Activated T-helper 1 cell treated with Interleukin-2 at 50 U/mL for 16 hours (primary cell): ENCODE measurements at regions not wholly inside any gene's neighbourhood (a gene's known extent, or its start where the extent isn't known, plus 50 kb on each side); places are given as distances from the start of the nearest gene placed in this dataset.

Source experiments
- DNase-seq: peaks from one replicate; pipeline ENCODE4 v3.0.0-alpha.2; 2020; ENCODE audit warnings: low read depth

GRCh38 chr1:221069986-221070385, 190.7 kb downstream of the HLX start:
- no peak for DNase-seq

DNA sequence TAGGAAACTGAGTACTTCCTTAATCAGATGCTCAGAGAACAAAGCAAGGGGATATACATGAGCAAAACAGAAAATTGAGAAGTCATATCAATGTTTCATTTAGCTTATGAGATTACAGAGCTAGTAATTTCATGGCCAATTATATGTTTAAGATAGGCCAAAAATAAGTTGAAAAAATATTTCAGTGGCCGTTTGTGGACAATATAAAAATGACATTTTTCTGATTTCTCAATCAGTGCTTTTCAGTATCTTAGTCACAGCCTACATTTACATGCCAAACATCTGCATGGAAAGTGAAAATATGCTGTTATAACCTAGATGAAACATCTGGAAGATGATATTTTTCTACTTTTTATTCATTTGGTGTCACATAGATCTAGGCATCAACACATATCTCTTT, 192.5 kb downstream of the HLX start:
- no peak for DNase-seq

DNA sequence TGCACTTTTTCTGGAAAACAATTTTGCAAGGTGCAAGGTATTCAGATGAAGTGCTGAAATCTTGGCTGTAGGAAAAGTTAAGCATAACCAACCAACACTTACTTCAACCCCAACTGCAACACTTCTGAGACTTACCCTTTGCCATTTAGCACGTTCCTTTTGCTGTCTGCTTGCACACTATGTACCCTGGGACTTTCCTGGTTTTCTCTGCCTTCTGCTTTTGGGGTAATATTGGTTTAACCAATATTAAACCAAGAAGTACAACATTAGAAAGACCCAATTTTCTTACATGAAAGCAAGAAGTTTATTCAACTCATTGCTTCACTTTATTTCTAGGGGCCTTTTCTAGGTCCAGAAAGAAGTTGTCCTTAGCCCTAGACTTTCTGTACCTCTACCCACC, 193.0 kb downstream of the HLX start:
- DNase-seq, result no peak

DNA sequence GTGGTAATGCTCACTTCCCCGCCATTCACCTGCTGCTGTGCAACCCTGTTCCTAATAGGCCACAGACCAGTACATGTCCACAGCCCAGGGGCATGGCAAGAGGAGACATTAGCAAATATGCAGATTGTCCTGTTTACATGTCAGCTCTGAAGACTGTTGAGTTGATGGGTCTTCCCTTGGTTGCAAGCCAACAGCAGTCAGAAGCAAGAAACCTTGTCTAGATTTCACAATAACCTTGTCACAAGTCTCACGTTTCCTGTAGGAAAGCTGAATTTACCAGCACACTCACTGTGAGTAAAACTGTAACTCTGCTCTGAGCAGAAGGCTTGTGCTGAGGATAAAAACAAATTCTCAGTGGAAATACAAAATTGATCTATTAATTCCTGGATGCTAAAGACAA, 195.1 kb downstream of the HLX start:
- DNase-seq, result no peak

- DNase-seq, result no peak
These were observed 196.7 kb downstream of the HLX start for GRCh38 chr1:221075911-221076310.

GRCh38 chr1:221076391-221076811, 197.2 kb downstream of the HLX start:
- DNase-seq, result no peak

GRCh38 chr1:221078260-221078965, 199.2 kb downstream of the HLX start:
- DNase-seq, result no peak

GRCh38 chr1:221083902-221084301, 204.7 kb downstream of the HLX start:
- no peak for DNase-seq

DNA sequence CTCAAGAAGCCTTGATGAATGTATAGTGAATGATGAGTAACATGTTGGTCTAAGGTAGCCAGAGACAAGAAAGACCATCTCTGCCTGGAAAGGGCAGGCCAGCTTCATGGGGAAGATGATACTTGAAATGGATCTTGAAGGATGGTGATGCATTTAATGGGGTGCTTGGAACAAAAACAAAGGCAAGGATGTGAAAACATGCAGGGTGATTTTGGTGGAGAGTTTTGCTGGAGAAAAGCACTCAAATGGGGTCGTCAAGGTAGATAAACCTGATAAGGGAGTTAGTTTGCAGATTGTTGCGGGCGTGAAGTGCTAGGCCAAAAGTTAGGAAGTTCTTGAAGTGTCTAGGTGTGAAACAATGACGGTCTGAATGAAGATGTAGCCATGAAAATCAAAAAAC, 205.4 kb downstream of the HLX start:
- DNase-seq, result no peak

- no peak for DNase-seq
These were observed 206.6 kb downstream of the HLX start for GRCh38 chr1:221085701-221086375.

DNA sequence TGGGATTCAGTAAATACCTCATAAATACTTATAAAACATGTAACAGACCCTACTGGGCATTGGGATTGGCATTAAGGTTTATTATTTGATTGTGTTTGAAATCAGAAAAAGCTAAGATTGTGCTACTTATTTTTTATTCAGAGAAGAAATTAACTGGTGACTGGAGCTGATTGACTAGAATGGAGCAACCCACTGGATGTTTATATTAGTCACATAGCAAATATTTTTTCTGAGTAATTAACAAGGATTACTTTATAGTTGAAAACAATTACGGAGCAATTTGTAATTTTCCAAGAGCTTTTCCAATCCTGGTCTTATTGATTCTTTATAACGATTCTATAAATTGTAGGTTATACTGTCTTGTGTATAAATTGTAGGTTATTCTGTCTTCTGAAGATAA, 208.7 kb downstream of the HLX start:
- no peak for DNase-seq

- no peak for DNase-seq
These were observed 210.0 kb downstream of the HLX start for GRCh38 chr1:221089273-221089672.

GRCh38 chr1:221089803-221090202, 210.6 kb downstream of the HLX start:
- no peak for DNase-seq

GRCh38 chr1:221093903-221094791, 214.9 kb downstream of the HLX start:
- DNase-seq, result no peak

DNA sequence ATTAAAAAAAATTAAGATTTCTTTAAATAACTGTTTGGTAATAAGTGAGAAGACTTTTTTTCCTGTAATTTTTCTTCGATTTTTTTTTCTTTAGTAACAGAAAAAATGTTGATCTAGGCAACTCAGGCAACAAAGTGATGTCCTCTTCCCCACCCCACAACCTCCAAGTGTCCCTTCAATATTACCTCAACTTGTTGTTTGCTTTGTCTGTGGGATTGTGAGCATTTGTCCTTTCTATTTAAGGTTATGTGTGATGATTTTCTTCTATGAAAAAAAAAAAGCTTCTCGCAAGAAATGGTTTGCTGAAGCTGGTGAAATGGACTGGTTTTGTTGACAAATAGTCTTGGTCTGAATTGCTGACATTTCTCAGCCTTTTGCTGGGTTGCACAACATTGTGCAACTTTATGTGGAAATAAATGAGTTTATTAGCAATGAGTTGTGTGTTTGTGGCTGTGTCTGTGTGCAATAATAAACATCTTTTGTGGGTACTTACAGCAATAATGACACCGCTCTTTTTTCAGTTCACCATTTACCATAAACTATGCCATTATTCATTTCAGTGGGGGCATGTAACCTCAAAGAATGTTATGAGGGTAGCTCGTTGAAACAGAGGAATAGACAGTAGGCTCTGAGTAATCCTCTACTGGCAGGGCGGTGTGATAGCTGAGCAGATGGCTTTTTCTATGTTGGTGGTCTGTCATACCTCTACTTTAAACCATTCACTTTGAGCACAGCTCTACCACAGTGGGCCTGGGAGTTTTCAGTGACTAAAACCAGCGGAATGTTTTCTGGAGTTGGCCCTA, 218.4 kb downstream of the HLX start:
- DNase-seq, result no peak

DNA sequence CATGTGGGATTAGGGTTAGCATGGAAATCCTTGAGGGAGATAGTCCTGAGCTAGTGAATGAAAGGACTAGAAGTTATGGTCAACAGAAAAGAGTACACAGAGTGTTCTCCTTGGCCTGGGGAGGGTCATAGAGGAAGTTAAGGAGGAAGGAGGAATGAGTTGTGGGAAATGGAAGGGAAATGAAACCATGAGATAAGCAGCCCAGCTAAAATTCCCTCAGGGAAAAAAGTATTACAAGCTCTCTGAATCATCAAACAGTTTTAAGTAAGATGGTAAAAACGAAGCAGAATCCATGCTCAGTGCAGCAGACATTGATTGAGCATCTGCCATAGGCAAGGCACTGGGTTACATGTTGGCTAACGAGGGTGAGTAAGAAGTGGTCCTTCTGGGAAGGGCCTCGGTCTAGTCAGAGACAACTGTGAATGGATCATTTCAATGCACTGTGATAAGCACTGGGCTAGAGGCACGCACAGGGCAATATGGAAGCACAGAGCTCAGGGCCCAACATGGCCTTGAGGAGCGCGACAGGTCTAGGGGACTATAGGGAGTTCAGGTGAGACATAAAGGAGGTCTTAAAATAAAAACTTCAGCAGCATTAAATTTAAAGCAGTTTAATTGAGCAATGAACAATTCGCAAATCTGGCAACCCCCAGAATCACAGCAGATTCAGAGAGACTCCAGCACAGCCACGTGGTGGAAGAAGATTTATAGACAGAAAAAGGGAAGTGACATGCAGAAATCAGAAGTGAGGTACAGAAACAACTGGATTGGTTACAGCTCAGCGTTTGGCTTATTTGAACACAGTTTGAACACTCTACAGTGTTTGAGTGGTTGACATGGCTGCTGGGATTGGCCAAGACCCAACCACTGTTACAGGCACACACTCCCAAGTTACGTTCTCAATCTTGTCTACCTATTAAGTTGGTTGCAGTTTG, 219.5 kb downstream of the HLX start:
- no peak for DNase-seq

DNA sequence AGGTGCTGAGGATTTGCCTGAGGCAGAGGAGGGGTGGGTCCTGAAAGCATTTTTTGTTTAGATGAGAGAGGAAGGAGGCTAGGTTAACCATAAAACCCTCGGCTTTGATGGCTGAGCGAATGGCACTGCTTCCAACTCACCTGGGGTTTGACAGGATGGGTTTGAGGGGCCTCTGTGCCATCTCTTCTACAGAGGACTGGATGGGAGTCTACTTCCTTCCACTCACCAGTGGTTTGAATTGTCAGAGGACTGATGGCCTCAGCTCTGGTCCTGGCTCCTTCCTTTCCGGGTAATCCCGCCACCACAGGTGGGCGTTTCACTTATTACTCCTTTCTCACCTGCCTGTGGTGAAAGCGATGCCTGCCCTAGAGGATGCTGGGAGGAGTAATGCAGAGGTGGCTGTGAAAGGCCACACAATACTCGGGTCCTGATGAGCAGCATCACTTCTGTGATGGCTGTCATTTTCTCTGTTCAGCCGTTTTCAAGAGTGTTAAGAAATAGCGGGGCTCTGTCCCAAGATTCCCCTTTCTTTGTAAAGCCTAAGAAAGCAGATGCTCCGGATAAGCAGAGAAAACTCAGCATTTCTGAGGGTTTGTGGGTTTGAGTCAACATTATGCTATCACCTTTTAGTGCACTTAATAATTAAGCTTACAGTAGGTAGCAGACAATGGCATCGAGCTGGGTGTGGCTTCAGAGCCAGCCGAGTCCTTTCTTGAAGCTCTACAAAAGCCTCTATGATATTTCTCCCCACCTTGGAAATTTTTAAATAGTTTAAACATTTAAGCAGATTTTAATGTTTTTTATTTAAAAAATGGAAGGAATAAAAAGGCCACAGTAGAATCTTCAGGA, 220.7 kb downstream of the HLX start:
- DNase-seq, result no peak

DNA sequence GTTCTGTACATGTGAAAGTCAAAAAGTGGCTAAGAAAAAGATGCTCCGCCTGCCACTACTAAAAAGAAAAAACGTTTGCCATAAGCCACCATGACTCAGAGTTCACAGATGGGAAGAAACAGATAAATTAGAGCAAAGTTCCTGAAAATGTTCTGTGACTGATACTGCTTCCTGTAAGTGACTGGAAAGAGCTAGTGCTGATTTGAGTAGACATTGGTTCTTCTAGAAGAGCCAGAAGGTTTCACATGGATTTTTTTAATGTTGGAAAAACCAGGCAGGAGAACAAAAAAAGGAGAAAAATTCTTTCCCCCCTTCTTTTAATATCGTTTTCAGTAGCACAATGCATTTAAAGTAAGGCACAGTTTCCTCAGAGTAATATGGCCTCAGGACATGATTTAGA, 221.4 kb downstream of the HLX start:
- no peak for DNase-seq

- DNase-seq, result no peak
These were observed 222.8 kb downstream of the HLX start for GRCh38 chr1:221101807-221102605.
